Activated CD4-positive, alpha-beta T cell treated with anti-CD3 and anti-CD28 coated beads, Interleukin-2, amount 50 U/mL, for 1 hour (primary cell): ENCODE measurements at regions not wholly inside any gene's neighbourhood (a gene's known extent, or its start where the extent isn't known, plus 50 kb on each side); places are given as distances from the start of the nearest gene placed in this dataset.

Experiments used
- DNase-seq: peaks from one replicate; pipeline ENCODE4 v3.0.0-alpha.2; 2020

- DNase-seq = no peak
These were observed 235.4 kb downstream of the OR13H1 start for GRCh38 chrX:131779306-131779705.

- no peak for DNase-seq
These were observed 235.9 kb downstream of the OR13H1 start for GRCh38 chrX:131779741-131780140.

DNA sequence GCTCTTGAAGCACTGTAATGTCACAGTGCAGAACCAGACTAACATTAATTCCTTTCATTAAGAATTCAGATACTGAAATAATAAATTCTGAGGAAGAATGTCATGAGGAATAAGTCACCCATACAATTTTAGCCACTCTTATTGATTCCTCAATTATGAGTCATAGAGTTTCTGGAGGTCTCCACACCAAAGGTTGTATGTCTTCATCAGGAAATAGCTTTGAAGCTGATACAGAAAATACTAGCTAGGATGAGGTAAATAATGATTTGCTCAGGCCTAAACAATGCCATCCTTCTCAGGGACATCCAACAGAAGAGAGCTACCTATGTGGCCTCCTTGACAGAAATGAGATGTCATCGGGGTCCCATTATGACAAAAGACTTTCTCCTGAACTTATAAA lies 238.8 kb downstream of the OR13H1 start:
- no peak for DNase-seq

DNA sequence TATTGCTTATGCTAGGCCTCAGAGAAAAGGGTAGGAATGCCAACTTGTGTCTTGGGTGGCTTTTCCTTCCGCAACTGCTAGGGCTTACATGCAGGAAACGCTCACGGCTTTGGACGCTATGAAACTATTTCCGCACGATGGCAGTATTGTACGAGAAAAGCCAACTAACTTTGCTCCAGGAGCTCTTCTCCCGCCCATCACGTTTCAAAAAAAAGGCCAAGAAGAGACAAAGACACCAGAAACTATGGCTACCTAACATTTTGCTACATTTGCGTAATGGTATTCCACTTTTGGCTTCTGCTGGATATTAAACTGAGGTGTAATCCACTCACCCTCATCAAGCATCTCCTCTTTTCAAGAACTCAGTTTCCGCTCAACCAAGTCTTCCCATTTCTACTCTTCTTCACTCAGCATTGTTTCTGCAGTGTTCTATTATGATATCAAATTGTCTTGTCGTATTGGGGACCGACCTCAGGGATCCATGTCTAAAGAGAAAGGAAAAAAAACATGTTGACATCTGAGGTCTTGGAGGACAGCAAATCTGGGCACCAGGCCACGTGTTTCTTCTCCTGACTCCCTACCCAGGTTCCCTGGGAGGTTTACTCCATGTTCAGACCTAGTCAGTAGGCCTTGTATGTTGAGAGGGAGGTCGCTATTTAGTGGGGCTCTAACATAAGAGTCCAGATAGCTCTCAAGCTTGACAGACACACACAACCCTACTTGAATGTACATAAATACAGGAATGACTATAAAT lies 239.4 kb upstream of the STK26 start:
- DNase-seq = no peak

DNA sequence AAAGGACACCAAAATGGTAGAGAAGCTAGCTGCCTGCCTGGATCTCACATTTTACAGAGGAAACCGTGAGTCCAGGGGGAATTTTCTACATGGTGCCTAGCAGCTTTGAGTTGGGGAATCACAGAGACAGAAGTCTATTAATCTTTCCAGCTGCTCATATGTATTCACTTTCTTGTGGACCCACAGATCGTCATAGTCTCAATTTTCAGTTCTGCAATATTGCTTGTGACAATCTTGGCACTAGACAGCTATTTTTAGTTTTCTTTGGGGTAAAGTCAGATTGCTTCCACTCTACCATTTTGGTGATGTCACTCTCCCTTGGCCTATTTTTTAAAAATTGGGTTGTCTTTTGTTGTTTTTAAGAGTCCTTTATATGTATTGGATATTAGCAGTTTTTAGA lies 233.4 kb upstream of the STK26 start:
- no peak for DNase-seq

DNA sequence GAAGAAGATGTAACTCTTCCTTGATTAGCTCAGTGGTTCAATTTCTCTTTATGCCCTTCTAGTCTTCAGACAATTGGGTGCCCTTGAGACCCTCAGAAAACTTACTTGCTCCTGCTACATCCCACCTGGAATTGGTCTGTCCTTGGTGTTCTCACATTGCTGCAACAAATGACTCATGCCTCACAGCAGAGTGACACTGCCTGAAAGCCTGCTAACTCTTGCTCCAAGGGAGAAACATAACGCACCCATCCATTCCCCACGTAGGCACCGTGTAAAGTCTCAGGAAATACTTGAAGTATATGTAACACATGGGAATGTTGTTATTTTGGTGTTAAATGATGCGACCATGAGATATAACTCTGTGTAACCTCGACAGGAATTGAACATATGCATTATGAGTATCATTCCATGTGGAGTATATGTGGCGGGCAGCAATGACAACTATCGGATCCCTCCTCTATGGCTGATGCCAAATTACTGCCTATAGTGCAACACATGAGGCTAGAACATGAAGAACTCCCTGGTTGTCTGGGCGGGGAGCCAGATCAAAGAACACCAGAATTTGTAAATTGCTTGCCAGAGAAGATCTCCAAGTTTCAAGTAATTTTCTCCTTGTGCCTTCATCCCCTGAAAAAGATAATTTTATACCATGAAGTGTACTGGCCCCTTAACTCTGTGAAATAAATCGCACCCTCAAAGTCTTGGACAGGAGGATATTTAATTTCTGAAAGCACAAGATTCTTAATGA lies 231.3 kb upstream of the STK26 start:
- DNase-seq = no peak

GRCh38 chrX:131792356-131792749 lies 230.7 kb upstream of the STK26 start:
- DNase-seq = no peak

DNA sequence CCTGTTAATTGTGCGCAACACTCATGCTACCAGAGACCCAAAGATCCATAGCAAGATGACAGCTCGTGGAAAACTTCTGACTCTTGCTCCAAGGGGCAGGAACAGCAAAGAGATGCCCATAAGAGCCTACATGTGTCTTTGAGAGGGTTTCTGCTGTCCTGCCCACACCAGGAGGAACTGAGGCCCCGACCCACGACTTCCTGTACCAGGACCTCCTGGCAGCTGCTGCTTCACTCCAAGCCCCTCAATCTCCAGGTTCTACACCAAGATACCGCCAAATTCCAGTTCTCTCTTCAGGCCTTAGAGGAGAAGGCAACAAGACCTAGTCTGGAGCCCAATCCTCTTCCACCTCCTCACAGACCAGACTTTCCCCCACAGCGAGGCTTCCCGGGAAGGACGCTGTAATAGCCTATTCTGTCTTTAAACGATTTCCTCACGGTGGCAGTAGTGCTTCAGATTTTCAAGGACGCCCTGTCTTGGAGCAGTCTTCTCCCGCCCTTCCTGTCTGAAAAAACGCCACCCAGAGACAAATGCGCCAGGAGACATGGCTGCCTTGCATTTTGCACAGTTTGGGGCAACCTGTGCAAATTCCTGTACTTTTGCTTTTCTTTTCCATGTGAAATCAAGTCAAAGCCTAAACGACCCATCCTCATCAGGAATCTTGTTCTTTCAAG lies 230.2 kb upstream of the STK26 start:
- no peak for DNase-seq

DNA sequence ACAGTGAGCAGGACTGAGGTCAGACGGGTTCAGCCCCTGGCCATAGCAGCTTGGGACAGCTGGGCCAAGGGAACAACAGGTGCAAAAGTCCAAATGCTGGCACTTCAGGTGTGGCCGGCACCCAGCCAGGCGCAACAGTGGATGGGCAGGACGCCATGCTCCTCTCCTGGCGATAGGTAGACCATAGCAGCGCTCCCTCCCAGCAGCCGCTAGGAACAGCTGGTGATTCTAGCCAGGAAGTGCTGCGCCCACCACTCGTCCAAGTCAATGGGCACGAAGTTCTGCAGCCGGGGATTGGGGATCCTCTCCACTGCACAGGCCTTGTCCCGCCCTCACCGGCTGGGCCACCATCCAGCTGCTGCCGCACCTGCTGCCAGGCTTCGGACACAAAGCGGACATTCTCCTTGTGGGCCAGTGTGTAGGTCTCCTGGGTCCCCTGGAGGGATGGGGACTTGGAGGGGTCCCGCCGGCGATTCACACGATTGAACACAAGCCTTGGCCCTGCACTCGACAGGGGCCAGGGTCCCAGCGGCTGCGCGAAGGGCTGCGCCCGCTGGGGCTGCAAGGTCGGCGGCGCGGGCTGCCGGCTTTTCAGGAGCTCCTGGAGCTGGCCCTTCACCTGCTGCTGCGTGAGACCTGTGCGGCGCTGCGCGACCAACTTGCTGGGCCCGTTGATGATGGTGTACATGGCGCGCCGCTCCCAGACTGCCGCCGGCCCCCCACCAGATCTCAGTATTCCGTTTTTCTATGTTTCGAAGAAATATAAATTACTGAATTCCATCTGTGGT lies 227.5 kb upstream of the STK26 start:
- no peak for DNase-seq

DNA sequence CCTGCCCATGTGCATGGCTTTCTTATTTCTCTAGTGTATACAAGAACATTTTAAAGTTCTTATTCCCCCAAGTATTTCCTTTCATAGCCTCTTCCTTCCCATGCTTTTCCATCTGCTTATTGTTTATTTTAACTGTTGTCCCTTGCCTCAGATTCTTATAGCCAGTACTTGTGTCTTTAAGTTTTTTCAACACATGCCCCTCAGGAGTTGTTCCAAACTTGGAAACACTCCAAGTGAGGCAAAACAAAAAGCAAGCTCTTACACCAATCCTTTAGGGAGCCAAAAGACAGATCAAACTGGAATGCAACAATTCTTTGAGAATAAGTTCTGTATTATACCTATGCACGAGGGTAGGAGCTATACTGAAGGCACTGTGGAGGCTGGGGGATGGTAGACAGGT lies 222.0 kb upstream of the STK26 start:
- no peak for DNase-seq

GRCh38 chrX:131801911-131802310 lies 221.2 kb upstream of the STK26 start:
- DNase-seq = no peak

DNA sequence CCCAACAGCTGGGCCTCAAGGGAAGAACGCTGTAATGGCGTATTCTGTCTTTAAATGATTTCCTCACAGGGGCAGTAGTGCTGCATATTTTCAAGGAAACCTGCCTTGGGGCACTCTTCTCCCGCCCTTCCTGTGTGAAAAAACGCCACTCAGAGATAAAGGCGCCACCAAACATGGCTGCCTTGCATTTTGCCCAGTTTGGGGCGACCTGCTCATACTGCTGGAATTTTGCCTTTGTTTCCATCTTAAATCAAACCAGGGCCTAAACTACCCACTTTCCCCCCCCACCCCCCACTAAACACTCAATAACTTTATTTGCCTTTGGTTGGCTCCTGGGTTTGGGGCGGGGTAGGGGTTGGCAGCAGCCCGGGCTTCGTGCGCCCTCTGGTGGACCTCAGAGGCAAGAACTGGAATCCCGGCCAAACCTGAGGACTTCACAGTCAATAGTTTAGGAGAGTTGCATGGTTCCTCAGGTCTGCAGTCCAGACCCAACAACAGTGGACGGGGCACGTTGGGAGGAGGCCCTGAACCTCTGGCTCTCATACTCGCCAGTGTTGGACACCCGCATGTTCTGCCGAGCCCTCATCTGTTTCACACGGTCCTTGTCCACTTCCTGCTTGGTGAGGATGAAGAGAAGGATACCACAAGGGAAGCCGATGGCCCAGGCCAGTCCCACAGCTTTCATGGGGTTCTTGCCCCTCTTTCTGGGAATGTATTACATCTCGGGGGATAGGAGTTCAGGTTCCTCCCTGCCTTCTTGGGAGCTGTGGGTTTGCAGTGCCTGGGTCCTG lies 220.1 kb upstream of the STK26 start:
- DNase-seq = peak; percentile 21

DNA sequence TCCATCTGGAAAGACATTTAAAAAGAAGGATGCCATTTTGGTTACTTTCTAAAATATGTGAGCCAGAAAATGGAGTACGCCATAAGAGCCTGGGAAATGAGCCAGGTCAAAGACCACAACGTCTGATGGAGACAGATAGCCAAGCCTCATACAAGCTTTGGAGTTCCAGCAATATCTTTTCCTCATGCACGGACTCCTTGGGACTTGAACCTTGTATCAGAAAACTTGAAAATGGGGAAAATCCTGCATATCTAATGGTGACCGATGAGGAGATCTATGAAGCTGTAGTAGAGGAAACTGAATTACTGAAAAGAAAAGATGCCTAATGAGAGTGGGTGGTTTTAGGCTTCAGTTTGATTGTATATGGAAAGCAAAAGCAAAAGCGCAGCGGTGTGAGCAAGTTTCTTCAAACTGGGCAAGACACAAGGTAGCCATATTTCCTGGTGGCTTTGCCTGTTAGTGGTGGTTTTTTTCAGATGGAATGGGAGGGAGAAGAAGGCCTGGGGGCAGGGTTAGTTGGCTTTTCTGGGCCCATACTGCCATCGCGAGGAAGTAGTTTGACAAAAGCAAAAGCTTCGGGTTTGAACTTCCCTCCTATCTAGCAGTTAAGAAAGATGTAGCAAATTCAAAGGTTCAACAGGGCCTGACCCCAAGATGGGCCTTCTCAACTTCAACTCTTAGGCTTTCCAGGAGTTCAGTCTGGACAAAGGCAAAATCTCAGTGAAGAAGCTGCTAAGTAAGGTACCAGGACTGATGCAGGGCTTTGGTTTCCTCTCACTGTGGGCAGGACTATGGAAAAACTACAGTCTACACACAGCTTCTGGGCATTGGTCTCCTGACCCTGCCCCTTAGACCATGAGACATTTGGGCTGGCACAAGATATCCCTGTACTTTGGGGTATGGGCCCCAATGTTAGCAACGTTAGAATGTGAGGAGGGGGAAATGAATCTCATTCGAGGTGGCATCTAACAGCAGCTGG lies 210.0 kb upstream of the STK26 start:
- DNase-seq = peak; percentile 74

DNA sequence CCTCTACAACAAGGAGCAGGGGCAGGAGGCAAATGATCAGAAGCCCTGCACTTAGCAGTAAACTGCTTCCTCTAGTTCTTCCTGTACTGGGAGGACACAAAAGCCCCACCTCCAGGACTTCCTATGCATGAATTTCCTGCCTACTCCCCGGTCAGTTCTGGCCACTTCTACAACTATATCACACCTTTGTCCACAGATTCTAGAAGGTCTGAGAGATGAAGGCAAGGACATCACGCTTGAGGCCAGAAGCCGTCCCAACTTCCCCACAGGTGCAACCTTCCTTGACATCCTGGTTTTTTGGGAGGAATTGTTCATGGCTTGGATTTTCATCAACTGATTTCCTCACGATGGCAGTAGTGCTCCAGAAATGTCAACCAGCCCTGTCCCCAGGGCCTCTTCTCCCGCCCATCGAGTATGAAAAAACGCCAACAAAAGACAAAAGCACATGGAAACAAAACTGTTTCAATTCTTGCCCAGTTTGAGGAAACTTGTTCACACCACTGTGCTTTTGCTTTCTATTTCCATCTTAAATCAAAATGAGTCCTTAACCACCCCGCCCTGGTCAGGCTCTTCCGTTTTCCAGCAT lies 206.5 kb upstream of the STK26 start:
- DNase-seq = peak; percentile 66

DNA sequence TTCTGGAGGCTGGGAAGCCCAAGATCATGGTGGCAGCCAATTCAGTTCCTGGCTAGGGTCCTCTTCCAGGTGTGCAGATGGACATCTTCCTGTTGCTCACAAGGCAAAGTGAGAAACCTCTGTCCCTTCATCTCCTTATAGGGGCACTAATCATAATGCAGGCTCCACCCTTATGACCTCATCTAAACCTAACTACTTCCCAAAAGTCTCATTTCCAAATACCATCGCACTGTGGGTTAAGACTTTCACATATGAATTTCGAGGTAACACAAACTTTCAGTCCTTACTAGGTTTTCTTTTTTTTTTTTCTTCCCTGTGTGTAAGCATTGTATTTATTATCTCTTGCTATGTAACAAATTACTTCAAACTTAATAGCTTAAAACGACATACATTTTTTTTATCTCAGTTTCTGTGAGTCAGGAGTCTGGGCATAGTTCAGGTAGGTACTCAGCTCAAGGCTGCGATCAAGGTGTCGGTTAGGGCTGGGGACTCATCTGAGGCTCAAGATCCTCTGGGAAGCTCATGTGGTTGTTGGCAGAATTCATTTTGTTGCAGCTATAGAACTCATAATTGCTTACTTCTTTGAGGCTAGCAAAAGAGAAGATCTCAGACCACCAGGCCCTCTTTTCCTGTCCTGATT lies 204.7 kb upstream of the STK26 start:
- DNase-seq = no peak

- DNase-seq = no peak
These were observed 201.0 kb upstream of the STK26 start for GRCh38 chrX:131821945-131822622.

DNA sequence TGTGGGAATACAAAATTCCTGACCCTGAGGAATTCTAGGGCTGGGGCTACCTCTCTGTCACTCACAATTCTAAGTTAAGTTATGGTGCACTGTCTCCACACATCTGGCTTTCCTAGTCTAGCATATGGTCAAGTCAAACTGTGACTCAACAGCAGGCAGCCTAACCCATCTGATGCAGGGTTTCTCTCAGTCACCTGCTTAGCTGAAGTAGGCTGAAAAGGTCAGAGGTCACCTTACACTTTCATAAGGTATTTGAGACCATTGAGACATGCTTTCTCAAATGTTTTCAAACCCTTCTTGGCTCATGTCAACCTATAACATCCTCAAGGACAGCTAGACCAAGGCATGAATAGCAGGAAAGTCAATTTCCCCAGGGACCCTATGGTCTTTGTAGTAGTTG lies 196.5 kb upstream of the STK26 start:
- DNase-seq = no peak

GRCh38 chrX:131827935-131828334 lies 195.2 kb upstream of the STK26 start:
- DNase-seq = peak; percentile 6

- DNase-seq = no peak
These were observed 194.6 kb upstream of the STK26 start for GRCh38 chrX:131828482-131828881.
